GM12872 (cell line): ENCODE measurements at regions not wholly inside any gene's neighbourhood (a gene's known extent, or its start where the extent isn't known, plus 50 kb on each side); places are given as distances from the start of the nearest gene placed in this dataset.

ENCODE experiments used
- CTCF ChIP-seq: IDR thresholded peaks from 3 replicates; pipeline ENCODE4 v1.5.1; 2011; ENCODE audit warnings: low read depth, mild to moderate bottlenecking, low read length, moderate library complexity; ENCODE audit not compliant: insufficient read depth

DNA sequence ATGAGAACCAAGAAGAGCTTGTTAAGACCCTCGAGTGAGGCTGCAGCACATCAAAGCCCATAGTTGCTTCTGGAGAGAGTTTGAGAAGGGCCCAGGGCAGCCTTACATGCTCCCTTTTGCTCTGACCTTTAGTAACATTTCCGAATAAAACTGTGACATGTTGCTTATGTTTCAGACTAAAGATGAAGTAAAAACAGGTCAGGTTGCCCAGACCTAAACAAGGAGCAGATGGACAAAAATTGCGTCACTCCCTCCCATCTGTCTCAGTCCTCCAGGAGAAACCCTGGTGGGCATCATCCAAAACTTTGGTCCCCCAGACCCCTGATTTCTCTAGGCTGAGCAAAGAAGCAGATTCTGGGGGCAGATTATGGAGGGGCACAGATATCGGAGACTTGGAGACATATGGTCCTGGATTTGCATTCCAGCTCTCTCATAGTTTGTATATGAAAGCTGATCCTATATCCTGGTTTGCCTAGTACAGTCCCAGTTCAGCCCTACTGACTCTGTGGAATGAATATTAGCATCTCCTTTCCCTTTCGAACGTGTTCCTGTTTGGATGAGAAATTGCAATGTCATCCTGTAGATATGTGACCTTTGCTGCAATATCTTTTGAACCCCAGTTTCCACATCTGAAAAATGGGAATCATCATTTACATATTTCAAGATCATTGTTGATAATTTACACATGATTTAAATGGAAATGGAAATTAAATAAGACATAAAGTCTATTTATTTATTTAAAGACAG lies 304.9 kb upstream of the USP24 start:
- TF ChIP-seq CTCF, result no peak

GRCh38 chr1:55519276-55519675 lies 304.1 kb upstream of the USP24 start:
- no peak for TF ChIP-seq CTCF

DNA sequence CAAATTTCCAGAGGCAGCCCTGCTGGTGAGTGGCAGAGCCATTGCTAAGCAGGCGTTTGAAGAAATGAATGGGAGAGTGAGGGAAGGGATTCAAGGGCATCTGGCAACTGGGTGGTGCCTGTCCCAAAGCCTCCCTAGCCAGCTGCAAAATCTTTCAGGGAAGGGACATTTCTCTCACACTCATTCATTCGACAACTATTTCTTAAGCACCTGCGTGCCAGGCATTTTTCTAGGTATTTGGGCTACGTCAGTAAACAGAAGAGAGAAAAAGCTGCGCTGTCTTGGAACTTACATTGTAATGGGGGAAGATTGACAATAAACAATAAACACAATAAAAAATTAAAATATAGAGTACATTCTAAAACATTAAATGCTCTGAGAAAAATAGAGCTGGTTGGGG lies 301.9 kb upstream of the USP24 start:
- TF ChIP-seq CTCF, result no peak

- TF ChIP-seq CTCF, result no peak
Observed at GRCh38 chr1:55512466-55512865, 297.3 kb upstream of the USP24 start.

DNA sequence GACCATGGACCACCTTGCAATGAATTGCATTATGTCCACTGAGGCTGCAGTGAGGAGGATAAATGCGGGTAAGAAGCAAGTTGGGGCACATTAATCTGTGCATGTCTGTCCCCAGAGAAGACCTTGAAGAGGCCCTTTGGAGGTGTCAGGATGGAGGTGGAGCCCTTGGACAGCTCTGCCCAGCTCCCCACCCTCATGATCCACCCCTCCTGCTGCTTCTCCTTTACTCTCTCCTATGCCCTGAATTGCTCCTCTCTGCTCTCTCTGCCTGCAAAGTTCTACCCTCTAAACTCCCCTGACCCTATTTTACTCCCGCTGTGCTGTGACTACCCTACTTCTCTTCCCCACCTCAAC lies 292.4 kb upstream of the USP24 start:
- TF ChIP-seq CTCF, result no peak

GRCh38 chr1:55506740-55507577 lies 291.8 kb upstream of the USP24 start:
- no peak for TF ChIP-seq CTCF

- no peak for TF ChIP-seq CTCF
Observed at GRCh38 chr1:55505326-55505725, 290.2 kb upstream of the USP24 start.
